HG03439 (cell line): ENCODE measurements at regions not wholly inside any gene's neighbourhood (a gene's known extent, or its start where the extent isn't known, plus 50 kb on each side); places are given as distances from the start of the nearest gene placed in this dataset.
"Not testable (repeated sequence)": the region's sequence is repeated elsewhere in the genome, so short reads cannot be mapped to it uniquely, and the experiment has no call there.

ENCODE experiments used
- ATAC-seq: cut with Tn5 transposase; IDR thresholded peaks from one replicate; pipeline ENCODE4 v1.9.1; 2021; ENCODE audit warnings: mild to moderate bottlenecking, moderate library complexity; ENCODE audit not compliant: unreplicated experiment

DNA sequence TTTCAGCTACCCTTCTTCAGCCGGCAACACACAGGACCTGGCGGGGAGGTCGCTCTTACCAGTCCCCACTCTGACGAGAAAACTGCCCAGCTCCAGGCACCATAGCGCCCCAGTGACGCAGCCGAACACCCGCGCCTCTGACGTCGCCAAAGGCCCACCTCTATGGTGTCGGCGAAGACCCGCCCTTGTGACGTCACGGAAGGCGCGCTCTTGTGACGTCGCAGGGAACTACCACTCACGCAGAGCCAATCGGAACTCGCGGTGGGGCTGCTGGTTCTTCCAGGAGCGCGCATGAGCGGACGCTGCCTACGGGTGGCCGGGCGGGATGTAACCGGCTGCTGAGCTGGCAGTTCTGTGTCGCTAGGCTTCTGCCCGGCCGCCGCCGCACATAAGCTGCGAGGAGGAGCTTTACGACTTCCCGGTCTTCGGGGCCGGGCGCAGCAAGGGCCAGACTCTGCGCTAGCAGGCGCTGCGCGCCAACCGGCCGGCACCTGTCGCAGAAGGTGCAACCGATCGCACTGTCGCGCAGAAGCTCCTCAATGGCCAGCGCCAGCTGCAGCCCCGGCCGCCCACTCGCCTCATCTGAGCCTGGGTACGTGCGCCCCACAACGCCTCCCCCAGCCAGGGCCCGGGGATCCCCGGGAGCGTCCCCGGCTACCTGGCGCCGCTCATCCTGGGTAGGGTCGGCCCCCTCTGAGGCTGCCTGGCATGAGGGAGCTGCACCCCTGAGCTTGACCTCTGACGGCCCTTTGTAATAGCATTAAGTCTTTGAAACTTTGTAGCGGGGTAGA lies 121.3 kb upstream of the FBXO28 start:
- peak; percentile 100 for ATAC-seq

DNA sequence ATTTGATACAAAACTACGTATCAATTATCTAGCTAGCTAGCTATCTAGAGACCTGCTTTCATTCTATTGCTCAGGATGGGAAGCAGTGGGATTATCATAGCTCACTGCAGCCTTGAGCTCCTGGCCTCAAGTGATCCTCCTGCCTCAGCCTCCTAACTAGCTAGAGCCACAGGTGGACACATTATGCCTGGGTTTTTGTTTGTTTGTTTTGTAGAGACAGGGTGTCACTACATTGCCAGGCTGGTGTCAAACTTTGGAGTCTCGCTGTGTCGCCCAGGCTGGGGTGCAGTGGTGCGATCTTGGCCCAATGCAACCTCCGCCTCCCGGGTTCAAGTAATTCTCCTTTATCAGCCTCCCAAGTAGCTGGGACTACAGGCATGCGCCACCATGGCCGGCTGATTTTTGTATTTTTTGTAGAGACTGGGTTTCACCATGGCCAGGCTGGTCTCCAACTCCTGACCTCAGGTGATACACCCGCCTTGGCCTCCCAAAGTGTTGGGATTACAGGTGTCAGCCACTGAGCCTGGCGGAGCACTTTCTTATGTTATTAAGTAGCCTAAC lies 122.5 kb upstream of the FBXO28 start:
- ATAC-seq: not testable (repeated sequence)

DNA sequence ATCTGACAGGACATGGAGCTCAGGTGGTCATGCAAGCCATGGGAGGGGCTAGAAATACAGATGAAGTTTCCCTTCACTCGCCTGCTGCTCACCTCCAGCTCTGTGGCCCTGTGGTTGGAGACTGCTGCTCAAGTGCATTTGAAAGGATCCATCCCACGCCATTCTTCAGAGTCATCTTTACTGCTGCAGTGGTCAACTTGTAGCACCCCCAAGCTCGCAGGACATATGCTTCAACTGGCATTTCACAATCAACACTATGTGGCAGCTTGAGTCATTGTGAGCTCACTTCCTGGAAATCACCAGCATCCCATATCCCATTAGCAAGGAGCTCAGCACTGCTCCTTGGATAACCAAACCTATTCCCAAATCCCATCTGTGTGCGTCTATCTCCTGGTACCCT lies 116.2 kb upstream of the TP53BP2 start:
- ATAC-seq: not testable (repeated sequence)

DNA sequence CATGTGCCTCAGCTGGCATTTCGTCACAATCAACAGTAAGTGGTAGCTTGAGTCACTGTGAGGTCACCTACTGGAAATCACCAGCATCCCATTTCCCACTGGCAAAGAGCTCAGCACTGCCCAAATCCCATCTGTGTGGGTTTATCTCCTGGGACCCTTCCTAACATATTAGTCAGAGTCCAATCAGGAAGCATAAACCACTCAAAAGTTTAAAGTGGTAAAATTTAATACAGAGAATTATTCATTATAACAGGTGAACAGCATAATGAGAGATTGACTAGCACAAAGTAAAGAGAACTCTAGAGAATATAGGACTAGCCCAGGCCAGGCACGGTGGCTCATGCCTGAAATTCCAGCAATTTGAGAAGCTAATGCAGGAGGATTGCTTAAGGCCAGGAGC lies 107.1 kb upstream of the TP53BP2 start:
- not testable (repeated sequence) for ATAC-seq

DNA sequence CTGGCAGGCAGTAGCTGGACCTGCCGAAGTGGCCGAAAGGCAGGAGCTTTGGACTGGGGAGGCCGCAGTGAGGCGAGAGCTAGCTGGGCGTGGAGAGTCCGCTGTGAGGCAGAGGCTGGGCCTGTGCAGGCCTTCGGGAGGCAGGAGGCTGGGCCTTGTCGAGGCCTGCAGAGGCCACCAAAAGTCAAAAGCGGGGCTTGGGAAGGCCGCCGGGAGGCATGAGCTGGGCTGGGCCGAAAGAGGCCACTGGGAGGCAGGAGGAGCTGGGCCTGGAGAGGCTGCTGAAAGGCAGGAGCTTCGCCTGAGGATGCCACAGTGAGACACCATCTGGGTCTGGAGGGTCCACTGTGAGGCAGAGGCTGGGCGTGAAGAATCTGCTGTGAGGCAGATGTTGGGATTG lies 105.8 kb upstream of the TP53BP2 start:
- not testable (repeated sequence) for ATAC-seq

DNA sequence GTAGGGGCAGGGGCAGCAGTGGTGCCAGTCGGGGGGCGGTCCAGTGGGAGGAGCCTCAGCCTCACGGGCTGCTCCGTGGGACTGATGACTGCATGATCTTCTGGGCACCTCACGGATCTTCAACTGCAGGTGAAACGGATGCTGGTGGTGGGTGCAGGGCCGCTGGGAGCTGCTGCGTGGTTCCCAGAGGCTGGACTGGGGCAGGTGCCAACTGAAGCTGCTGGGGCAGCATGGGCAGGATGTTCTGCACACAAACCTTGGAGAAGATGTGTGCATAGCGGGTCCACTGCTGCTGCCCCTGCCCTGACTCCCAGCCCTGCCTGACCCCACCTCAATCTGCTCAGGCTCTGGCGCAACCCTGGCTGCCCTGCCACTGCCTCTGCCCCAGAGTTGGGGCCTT lies 104.2 kb upstream of the TP53BP2 start:
- not testable (repeated sequence) for ATAC-seq

DNA sequence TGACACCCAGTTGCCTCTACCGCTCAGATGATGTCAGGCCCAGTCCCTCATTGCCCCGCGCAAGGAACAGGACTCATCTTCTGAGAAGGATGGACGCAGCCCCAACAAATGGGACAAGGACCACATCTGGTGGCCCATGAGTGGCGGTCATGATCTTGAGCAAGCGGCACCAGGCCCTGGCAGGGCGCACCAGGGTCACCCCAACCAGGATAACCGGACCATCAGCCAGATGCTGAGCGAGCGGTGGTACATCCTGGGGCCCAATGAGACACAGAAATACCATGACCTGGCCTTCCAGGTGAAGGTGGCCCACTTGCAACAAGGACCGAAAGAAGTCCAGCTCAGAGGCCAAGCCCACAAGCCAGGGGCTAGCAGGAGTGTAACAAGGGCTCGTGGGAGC lies 102.3 kb upstream of the TP53BP2 start:
- not testable (repeated sequence) for ATAC-seq

DNA sequence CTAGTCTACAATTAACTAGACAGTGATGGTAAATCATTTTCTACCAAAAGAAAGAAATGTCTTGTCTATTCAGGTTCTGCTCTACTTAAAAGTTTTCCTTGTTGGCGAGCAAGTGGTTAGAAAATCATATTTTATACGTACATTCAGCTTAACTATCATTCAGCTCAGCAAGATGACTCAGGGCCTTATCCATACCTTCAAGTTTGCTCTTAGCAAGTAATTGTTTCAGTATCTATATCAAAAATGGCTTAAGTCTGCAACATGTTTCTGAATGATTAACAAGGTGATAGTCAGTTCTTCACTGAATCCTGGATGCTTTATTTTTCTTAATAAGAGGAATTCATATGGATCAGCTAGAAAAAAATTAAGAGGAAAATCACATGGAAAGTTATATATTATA lies 90.8 kb upstream of the TP53BP2 start:
- ATAC-seq: not testable (repeated sequence)

DNA sequence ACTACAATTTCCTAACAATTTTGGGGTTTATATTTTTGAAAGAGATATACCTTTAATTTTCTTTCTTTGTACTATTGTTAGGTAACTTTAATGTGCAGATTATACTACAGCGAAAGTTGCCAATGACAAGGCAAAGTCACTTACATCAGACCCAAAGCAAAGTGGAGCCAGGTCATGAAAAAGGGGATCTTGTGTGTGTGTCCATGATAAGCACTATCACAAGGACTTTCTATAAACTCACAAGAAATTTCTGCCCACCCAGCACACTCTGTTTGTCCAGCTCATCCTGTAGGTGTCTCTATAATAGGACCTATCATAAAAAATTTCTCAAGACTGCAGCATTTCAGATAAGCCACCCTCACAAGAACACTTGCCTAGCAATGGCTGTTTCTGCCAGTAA lies 85.7 kb upstream of the TP53BP2 start:
- ATAC-seq: not testable (repeated sequence)

DNA sequence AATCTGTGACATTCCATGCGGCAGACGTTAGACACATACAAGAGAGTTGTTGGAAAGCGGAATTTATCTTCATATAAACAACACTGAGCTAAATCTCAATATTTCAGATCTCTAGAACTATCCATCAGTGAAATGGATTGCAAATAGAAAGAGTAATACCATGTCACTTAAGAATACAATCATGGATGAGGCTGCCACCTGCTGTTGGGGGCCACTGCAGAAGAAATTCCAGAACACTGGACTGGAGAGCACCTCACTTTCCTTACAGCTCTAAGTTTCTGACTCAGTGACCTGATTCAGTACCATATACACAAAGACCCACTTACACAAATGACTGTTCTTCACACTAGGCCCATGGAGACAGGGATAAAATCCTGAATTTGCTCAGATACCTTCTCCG lies 75.1 kb upstream of the TP53BP2 start:
- ATAC-seq: not testable (repeated sequence)

DNA sequence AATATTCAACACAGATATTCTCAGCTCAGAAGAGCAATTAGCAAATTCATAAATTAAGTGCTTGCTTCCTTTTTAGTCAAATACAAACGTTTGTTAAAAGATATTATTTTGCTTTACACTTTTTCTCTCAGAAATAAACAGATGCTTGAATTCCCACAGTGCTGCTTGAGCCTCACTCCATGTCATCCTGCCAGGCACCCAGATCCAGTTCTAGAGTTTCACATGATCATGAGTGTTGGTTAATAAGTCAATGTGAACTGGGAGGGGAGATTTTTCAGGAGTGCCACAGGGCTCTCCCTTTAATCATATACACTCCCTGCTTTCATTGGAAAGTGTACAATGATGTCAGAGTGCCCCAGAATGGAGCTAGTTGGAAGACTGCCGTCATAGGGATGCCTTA lies 69.7 kb upstream of the TP53BP2 start:
- ATAC-seq: not testable (repeated sequence)

DNA sequence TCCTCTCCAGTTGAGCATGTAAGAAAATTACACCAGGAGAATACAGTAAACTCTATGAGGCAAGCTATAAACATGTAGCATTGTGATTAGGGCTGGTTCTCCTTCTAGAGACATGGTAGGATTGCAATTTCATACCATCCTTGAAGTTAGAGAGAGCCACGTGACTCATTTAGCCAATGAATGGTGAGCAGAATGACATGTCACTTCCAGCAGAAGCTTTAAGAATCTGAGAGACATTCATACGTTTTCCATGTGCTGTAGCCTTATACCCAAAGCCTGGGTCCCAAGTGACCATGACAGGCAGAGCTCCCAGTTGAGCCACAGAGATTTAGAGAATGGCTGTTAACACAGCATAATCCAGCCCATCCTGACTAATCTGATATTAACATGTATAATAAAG lies 68.0 kb upstream of the TP53BP2 start:
- ATAC-seq: not testable (repeated sequence)

DNA sequence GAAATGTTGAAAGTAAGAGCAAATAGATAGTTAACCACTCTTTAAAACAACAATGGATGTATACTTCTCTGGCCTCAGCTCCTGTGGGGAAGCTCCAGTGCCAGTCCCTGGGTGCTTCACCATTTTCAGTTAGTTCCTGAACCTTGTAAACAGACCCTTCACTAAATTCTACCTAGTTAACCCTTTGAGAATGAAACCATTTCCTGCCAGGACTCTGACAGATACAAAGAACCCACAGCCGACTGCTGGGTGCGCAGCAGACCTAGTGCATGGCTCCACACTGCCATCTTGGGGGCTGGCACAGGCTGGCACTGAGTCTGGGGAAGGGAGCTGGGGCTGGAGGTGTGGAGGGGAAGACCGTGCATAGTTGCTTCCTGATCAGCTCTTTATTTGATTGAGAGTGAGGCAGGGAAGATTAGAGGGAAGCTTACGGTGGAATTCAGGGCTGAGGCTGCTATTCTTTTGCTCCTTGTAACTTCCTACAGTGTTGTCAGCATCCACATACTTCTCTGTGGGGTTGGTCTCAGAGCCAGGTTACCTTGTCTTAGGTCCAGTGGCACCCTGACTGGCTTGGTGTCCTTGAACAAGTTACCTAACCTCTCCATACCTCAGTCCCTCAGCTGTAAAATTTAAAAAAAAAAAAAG lies 62.3 kb upstream of the TP53BP2 start:
- not testable (repeated sequence) for ATAC-seq

DNA sequence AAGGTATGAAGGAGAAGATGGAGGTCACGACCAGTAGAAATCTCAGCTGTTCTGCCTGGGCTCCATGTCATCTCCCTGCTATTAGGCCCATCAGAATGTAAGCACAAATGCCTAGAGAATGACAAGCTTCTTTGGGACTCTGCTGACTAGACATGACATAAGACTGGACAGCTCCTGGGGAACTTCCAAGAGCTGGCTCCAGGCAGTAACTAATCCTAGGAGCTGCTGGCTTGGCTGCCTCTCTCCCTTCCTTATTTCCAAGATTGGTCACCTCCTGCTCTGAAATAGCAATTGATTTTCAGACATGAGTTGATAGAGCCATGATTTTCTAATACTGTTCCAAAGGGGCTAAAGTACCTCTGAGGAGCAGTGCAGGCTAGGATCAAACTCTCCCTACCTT lies 57.5 kb upstream of the TP53BP2 start:
- ATAC-seq: not testable (repeated sequence)

DNA sequence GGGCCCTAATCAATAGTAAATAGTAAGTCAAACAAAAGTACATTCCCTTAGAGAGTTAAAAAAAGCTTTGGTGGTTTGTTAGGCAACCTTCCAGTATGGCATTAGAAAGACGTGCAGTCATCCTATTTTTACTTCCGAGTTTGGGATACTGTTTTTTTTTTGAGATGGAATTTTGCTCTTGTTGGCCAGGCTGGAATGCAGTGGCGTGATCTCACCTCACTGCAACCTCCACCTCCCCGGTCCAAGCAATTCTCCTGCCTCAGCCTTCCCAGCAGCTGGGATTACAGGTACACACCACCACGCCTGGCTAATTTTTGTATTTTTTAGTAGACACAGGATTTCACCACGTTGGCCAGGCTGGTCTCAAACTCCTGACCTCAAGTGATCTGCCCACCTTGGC lies 54.0 kb upstream of the TP53BP2 start:
- ATAC-seq: not testable (repeated sequence)

DNA sequence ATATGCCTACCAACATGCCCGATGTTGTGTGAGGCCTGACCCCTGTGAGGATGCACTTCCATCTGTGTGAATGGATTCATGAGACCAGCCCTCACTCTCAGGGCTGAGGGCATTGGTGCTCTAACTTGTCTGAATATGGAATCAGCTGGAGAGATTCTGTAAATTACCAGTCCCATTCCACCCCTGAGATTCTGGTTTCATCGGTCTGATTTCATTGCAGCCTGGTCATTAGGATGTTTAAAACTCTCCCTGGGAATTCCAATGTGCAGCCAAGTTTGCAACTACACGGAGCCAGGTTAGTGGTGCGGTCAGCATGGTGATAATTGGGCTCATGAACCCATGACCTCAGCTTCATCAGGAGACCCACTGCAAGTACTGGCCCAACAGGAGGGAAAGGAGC lies 51.4 kb upstream of the TP53BP2 start:
- ATAC-seq: not testable (repeated sequence)

DNA sequence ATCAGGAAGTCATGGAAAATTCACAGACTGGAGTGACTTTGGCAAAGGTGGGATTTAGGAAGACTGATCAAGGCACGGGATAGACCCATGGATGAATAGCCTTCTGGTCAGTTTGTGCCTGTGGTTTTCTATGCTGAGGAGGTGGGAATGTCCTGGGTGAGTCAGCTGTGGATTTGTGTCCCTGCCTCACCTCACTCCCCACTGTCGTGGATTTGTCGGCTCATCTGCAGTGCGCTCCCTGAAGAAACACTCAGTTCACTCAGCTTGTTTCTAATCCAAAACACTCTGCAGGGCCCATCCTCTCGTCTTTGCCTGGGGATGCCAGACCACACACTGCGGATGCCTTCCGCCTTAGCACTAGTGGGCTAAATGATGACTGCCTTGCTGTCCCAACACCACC lies 50.2 kb upstream of the TP53BP2 start:
- not testable (repeated sequence) for ATAC-seq
